Subcutaneous abdominal adipose tissue (tissue), 5 donors: ENCODE measurements at regions not wholly inside any gene's neighbourhood (a gene's known extent, or its start where the extent isn't known, plus 50 kb on each side); places are given as distances from the start of the nearest gene placed in this dataset.
"Not testable (repeated sequence)": the region's sequence is repeated elsewhere in the genome, so short reads cannot be mapped to it uniquely, and the experiment has no call there.

Experiments used
- H3K27ac ChIP-seq: one replicate; pipeline ENCODE4 v1.7.0; 2013; ENCODE audit warnings: low read depth, mild to moderate bottlenecking, inconsistent platforms, low read length, moderate library complexity
- H3K27me3 ChIP-seq, 5 donors: one replicate each; pipeline ENCODE4 v1.7.0; 2013; ENCODE audit warnings: low read length in 5 of 5, inconsistent platforms in 1 of 5; ENCODE audit not compliant: control insufficient read depth in 5 of 5, insufficient read depth in 4 of 5
- H3K36me3 ChIP-seq, 5 donors: one replicate each; pipeline ENCODE4 v1.7.0; 2013; ENCODE audit warnings: low read length in 5 of 5; ENCODE audit not compliant: control insufficient read depth in 5 of 5, insufficient read depth in 5 of 5
- H3K4me1 ChIP-seq, 5 donors: one replicate each; pipeline ENCODE4 v1.7.0; 2013; ENCODE audit warnings: low read length in 5 of 5, mild to moderate bottlenecking in 3 of 5, moderate library complexity in 1 of 5; ENCODE audit not compliant: control insufficient read depth in 5 of 5, insufficient read depth in 5 of 5
- H3K4me3 ChIP-seq, 5 donors: one replicate each; pipeline ENCODE4 v1.7.0; 2013; ENCODE audit warnings: low read length in 5 of 5, low read depth in 1 of 5
- H3K9ac ChIP-seq, 5 donors: one replicate each; pipeline ENCODE4 v1.7.0; 2013; ENCODE audit warnings: low read length in 5 of 5, mild to moderate bottlenecking in 4 of 5, moderate library complexity in 3 of 5
- H3K9me3 ChIP-seq, 5 donors: one replicate each; pipeline ENCODE4 v1.7.0; 2013; ENCODE audit warnings: low read length in 5 of 5; ENCODE audit not compliant: control insufficient read depth in 5 of 5
- donor health status: healthy.
- donor health status: healthy.
- donor health status: healthy.
- donor health status: healthy.
- donor health status: healthy.

DNA sequence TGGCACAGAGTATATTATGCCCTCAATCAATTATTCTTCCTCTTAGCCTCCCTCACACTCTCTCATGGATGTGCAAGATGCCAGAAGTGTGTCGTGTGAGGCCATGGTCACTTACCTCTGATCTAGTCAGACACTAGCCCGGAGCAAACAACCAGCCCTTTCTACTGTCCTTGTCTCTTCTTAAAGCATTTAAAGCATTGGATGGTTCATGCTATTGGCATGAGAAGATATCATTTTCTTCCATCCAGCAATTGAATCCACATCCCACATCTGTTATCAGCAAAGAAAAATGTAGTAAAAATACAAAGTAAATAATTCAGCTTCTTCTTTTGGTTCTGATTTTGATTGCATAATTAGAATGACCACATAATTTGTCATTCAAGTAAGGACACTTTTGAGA, 267.2 kb upstream of the ACO1 start:
- no peaks in the 10 kb centered on the region for H3K36me3 ChIP-seq
- peaks cover 0 to 4% (median 0%) of the 10 kb centered on the region in 5 donors for H3K9me3 ChIP-seq
- no peak overlapping the region for H3K9ac ChIP-seq
- H3K27ac ChIP-seq: no peak overlapping the region
- H3K27me3 ChIP-seq: no peaks in the 10 kb centered on the region
- no peak overlapping the region for H3K4me3 ChIP-seq
- no peaks in the 10 kb centered on the region for H3K4me1 ChIP-seq

DNA sequence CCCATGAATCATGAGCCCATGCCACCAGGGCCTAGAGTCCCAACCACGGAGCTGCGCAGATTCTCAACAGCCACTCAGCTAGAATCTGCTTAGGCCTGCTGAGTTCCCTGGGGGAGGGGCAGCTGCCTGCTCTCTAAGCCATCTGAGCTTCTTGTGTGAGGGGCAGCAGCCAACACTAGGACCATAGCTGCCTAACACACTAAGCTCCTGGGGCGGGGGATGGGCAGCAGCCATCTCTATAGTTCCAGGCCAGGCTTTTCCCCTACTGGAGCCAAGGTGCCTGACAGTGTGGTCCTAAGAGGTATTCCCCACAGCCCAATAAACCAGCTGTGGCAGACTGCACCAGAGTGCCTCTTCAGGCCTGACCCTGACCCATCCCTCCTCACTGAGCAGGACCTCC, 255.9 kb upstream of the ACO1 start:
- Histone ChIP-seq H3K36me3 (no peaks in the 10 kb centered on the region), H3K27ac (no peak overlapping the region), H3K27me3 (no peaks in the 10 kb centered on the region), H3K9me3 (no peaks in the 10 kb centered on the region), H3K4me3 (no peak overlapping the region), H3K9ac (no peak overlapping the region), H3K4me1 (no peaks in the 10 kb centered on the region)

DNA sequence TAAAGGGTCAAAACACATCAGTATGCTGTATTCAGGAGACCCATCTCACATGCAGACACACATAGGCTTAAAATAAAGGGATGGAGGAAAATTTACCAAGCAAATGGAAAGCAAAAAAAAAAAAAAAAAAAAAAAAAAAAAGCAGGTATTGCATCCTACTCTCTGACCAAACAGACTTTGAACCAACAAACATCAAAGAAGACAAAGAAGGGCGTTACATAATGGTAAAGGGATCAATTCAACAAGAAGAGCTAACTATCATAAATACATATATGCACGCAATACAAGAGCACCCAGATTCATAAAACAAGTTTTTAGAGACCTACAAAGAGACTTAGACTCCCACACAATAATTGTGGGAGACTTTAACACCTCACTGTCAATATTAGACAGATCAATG, 253.7 kb upstream of the ACO1 start:
- H3K4me1 ChIP-seq, H3K27me3 ChIP-seq, H3K4me3 ChIP-seq, H3K27ac ChIP-seq, H3K9ac ChIP-seq, H3K9me3 ChIP-seq, H3K36me3 ChIP-seq: not testable (repeated sequence)

DNA sequence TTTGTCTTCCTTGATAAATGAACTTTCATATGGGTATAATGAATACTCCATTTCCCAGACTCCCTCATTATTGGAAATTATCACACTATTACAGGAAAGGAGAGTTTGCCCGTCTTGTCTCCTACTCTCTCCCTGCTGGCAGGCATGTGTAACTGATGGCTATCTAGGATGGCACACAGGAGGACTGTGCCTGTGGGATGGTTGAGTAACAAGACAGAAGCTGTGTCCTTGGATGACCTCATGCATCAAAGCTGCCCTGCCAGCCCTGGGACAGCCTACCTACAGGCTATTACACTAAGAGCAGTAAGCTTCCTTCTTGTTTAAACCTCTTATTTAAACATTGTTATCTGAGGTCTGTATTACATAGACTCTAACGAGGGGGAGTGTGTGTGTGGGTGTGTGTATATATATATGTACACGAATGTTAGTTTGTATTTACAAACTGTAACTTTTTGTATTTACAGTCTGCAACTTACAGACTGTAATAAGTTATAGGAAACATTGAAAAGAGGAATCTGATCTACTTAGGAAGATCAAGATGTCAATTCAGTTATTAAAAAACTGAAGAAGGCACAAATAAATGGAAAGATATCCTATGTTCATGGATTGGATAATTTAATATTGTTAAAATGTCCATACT, 247.6 kb upstream of the ACO1 start:
- peaks cover 0 to 4% (median 0%) of the 10 kb centered on the region in 5 donors for H3K9me3 ChIP-seq
- H3K4me1 ChIP-seq: no peaks in the 10 kb centered on the region
- no peak overlapping the region for H3K27ac ChIP-seq
- no peak overlapping the region for H3K9ac ChIP-seq
- no peaks in the 10 kb centered on the region for H3K27me3 ChIP-seq
- H3K4me3 ChIP-seq: no peak overlapping the region
- no peaks in the 10 kb centered on the region for H3K36me3 ChIP-seq

DNA sequence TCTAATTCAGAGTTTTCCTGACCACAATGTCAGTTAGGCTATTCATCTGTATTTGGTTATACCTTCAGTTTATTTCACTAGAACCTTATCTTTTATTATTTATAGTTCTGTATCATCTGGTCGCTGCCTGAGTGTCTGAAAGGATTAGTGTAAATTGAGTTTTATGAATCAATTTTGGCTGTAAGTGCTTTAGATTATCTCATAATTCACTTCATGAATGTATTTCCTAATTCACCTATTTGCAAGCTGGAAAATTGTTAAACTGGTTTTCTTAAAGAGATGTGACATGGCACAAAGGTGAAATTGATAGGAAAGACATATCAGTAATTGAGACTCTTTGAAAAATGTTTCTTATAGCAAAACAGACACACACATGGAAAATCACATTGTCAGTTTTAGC, 242.4 kb upstream of the ACO1 start:
- no peak overlapping the region for H3K27ac ChIP-seq
- no peak overlapping the region for H3K9ac ChIP-seq

DNA sequence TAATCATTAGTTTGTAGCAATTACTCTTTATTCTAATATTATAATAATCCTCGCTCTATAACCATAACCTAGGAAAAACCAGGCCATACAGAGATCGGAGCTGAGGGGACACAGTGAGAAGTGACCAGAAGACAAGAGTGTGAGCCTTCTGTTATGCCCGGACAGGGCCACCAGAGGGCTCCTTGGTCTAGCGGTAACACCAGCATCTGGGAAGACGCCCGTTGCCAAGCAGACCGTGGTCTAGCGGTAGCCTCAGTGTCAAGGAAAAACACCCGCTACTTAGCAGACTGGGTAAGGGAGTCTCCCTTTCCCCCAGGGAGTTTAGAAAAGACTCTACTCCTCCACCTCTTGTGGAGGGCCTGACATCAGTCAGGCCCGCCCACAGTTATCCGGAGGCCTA, 235.9 kb upstream of the ACO1 start:
- not testable (repeated sequence) for H3K27me3 ChIP-seq, H3K4me1 ChIP-seq, H3K9me3 ChIP-seq, H3K36me3 ChIP-seq, H3K4me3 ChIP-seq, H3K9ac ChIP-seq, H3K27ac ChIP-seq

More for the DNA sequence above, 242.4 kb upstream of the ACO1 start:
- Histone ChIP-seq H3K9me3 (no peaks in the 10 kb centered on the region), H3K36me3 (no peaks in the 10 kb centered on the region), H3K4me3 (no peak overlapping the region), H3K27me3 (no peaks in the 10 kb centered on the region), H3K4me1 (no peaks in the 10 kb centered on the region)

DNA sequence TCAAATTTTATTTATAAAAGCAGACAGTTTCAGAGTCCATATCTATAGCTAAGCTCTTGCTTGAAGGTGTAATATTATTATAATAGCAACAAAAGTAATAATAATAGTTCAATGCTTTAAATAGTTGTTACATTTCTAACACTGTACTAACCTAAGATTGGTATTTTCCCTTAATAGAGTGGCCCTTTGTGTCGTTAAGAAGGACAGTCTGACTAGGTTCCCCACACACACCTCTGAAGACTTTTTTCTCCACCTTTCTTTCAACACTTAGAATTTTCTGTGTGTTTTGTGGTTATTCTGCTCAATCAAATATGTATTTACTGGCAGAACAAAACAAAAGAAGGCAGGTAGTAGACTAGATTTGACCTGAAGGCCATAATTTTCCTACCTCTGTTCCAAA, 223.2 kb upstream of the ACO1 start:
- no peaks in the 10 kb centered on the region for H3K4me1 ChIP-seq
- H3K27me3 ChIP-seq: no peaks in the 10 kb centered on the region
- H3K27ac ChIP-seq: no peak overlapping the region
- no peak overlapping the region for H3K9ac ChIP-seq
- H3K36me3 ChIP-seq: no peaks in the 10 kb centered on the region
- no peaks in the 10 kb centered on the region for H3K9me3 ChIP-seq
- H3K4me3 ChIP-seq: no peak overlapping the region

DNA sequence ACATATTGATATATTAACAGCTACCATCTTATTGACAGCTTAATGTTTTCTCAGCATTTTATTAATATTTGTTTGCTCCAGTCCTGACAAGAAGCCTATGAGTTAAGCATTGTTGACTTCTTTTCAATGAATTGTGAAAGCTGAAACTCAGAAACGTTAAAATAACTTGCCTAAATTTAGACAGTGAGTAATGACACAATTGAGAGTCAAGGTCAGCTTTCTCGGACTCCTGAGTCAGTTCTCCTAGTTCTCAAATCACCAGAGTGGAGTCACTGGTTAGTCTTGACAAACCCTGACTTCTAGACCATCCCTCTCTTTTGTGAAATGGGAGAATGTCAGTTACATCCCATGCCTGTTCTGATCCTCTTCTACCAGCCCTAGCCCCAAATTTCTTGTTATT, 222.7 kb upstream of the ACO1 start:
- Histone ChIP-seq H3K36me3 (no peaks in the 10 kb centered on the region), H3K9me3 (no peaks in the 10 kb centered on the region), H3K27ac (no peak overlapping the region), H3K9ac (no peak overlapping the region), H3K27me3 (no peaks in the 10 kb centered on the region), H3K4me1 (no peaks in the 10 kb centered on the region), H3K4me3 (no peak overlapping the region)

DNA sequence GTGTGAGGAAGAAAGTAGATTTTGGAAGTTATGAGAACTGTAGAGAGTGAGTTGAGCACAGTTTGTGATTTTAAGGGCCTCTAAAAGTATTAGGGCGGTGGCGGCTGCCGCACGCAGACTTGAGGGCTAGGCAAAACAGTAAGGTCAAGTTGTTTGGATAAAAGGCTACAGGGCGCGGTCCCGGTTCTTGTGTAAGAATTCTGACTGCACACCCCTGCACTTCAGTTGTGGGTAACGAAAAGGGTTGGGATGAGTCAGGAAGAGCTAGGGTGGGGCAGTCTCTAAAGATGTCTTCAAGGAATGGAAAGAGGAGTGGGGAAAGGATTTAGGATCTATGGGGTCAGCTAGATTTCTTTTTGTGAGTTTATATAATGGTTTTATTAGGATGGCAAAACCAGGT, 218.1 kb upstream of the ACO1 start:
- not testable (repeated sequence) for H3K9ac ChIP-seq, H3K4me1 ChIP-seq, H3K27me3 ChIP-seq, H3K27ac ChIP-seq, H3K4me3 ChIP-seq, H3K9me3 ChIP-seq, H3K36me3 ChIP-seq

DNA sequence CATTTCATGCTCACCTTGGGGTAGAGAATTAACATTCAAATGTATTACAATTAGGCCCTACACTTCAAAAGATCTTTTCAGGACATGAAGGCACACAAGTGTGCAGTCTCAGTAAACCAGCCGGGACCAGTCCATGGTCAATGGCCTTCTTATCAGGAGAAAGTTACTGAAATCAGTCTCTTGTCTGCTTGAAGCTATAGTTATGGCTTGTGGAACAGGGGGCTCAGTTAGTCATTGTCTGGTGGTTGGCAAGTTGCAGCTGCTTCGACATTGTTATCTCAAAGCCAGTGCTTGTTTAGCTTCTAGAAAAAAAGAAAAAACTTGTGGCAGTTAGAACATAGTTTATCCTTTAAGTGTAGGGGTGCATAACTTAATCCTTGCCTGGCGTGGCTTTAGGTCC, 213.1 kb upstream of the ACO1 start:
- H3K27ac ChIP-seq: no peak overlapping the region
- no peaks in the 10 kb centered on the region for H3K36me3 ChIP-seq
- H3K9me3 ChIP-seq: no peaks in the 10 kb centered on the region
- no peaks in the 10 kb centered on the region for H3K4me1 ChIP-seq
- H3K27me3 ChIP-seq: no peaks in the 10 kb centered on the region
- H3K4me3 ChIP-seq: no peak overlapping the region
- H3K9ac ChIP-seq: no peak overlapping the region

DNA sequence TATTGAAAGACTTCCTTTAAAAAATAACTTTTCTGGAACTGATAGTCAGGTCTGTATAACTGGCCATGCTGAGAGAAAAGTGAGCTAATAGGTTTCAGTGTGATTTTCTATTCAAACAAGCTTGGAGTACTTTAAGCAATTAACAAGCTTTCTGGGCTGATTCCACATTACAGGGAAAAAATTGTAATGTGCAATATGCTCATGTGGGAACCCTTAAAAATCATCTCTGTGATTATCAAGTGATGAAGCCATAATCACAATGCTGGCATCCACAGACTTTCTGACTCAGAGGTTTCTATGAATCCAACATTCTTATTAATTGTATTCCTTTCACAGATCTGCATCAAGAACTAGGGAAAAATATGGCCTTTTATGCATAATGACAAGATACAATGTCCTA, 212.2 kb upstream of the ACO1 start:
- Histone ChIP-seq H3K9me3 (no peaks in the 10 kb centered on the region), H3K4me1 (no peaks in the 10 kb centered on the region), H3K9ac (no peak overlapping the region), H3K27me3 (no peaks in the 10 kb centered on the region), H3K27ac (no peak overlapping the region), H3K4me3 (no peak overlapping the region), H3K36me3 (no peaks in the 10 kb centered on the region)
